DOHH2 (cell line): ENCODE measurements at regions not wholly inside any gene's neighbourhood (a gene's known extent, or its start where the extent isn't known, plus 50 kb on each side); places are given as distances from the start of the nearest gene placed in this dataset.
"Not testable (repeated sequence)": the region's sequence is repeated elsewhere in the genome, so short reads cannot be mapped to it uniquely, and the experiment has no call there.

Experiments
- H3F3A ChIP-seq: fragments of 200-600 bp; sonication (generic), shearing (Covaris generic); 2 replicates; pipeline ENCODE4 v1.6.0; 2016; ENCODE audit warnings: antibody characterized with exemption, mild to moderate bottlenecking; ENCODE audit not compliant: control insufficient read depth, insufficient read depth
- H3K27ac ChIP-seq: fragments of 200-600 bp; sonication (generic); 2 replicates; pipeline ENCODE4 v1.5.1; 2014; ENCODE audit warnings: low read depth, mild to moderate bottlenecking, low read length, moderate library complexity
- H3K27me3 ChIP-seq: fragments of 200-600 bp; sonication (generic); 2 replicates; pipeline ENCODE4 v1.6.1; 2014; ENCODE audit warnings: mild to moderate bottlenecking, low read length, mixed read lengths; ENCODE audit not compliant: control insufficient read depth
- H3K36me3 ChIP-seq: fragments of 200-600 bp; sonication (generic); 2 replicates; pipeline ENCODE4 v1.6.1; 2014; ENCODE audit warnings: mild to moderate bottlenecking, low read length, moderate library complexity, mixed read lengths; ENCODE audit not compliant: control insufficient read depth
- H3K4me1 ChIP-seq: fragments of 200-600 bp; sonication (generic); 2 replicates; pipeline ENCODE4 v1.6.1; 2014; ENCODE audit warnings: mild to moderate bottlenecking, low read length, mixed read lengths; ENCODE audit not compliant: control insufficient read depth
- H3K4me2 ChIP-seq: fragments of 200-600 bp; sonication (generic); 2 replicates; pipeline ENCODE4 v1.6.0; 2014; ENCODE audit warnings: mild to moderate bottlenecking, low read length, moderate library complexity
- H3K4me3 ChIP-seq: fragments of 200-600 bp; sonication (generic); 2 replicates; pipeline ENCODE4 v1.5.1; 2014; ENCODE audit warnings: mild to moderate bottlenecking, low read length, mixed read lengths
- H3K79me2 ChIP-seq: fragments of 200-600 bp; sonication (generic); 2 replicates; pipeline ENCODE4 v1.6.1; 2014; ENCODE audit warnings: mild to moderate bottlenecking, low read length, mixed read lengths; ENCODE audit not compliant: control insufficient read depth
- H3K9me2 ChIP-seq: fragments of 200-600 bp; sonication (generic); replicated peaks from 2 replicates; pipeline ENCODE4 v1.6.1; 2014; ENCODE audit warnings: mild to moderate bottlenecking, low read length, mixed read lengths; ENCODE audit not compliant: control insufficient read depth
- H3K9me3 ChIP-seq: fragments of 200-600 bp; sonication (generic); 2 replicates; pipeline ENCODE4 v1.6.1; 2014; ENCODE audit warnings: antibody characterized with exemption, low read length, mixed read lengths; ENCODE audit not compliant: control insufficient read depth, insufficient read depth
- H4K20me1 ChIP-seq: fragments of 200-600 bp; sonication (generic); 2 replicates; pipeline ENCODE4 v1.6.0; 2014; ENCODE audit warnings: low read depth, mild to moderate bottlenecking, antibody characterized with exemption, low read length, moderate library complexity; ENCODE audit not compliant: control insufficient read depth, insufficient read depth
- CTCF ChIP-seq: fragments of 200-600 bp; sonication (generic); IDR thresholded peaks from one replicate; pipeline ENCODE4 v1.5.1; 2014; ENCODE audit warnings: antibody characterized with exemption, mild to moderate bottlenecking, low read depth, low read length; ENCODE audit not compliant: poor library complexity, severe bottlenecking
- EZH2phosphoT487 ChIP-seq: fragments of 200-600 bp; sonication (generic); IDR thresholded peaks from 2 replicates; pipeline ENCODE4 v1.6.1; 2017; ENCODE audit warnings: borderline replicate concordance, mild to moderate bottlenecking, antibody characterized with exemption, low read length, moderate library complexity, mixed read lengths

- not testable (repeated sequence) for H3K36me3 ChIP-seq, H4K20me1 ChIP-seq, H3K27ac ChIP-seq, H3K4me1 ChIP-seq, H3K27me3 ChIP-seq, H3K9me2 ChIP-seq, H3K4me2 ChIP-seq, H3F3A ChIP-seq, H3K9me3 ChIP-seq, H3K4me3 ChIP-seq, H3K79me2 ChIP-seq
Measured at GRCh38 chr6:60919652-60920051, 1366.4 kb downstream of the KHDRBS2 start.

DNA sequence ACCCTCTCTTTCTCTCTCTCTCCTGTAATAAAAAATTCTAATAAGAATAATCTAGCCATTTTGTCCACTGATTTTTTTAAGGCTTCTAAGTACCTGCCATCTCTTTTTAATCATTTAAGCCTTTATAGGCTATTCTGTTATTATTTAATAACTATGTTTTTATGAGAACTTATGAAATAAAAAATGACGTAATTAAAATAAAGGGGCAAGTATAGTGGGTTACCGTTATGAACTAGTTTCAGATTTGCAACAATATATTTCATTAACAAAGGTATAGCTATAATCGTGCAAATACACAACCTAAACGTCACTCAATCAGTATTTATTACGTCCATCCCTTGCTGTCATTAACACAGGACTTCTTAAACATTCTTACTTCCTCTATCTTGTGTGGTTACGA lies 1382.2 kb downstream of the KHDRBS2 start:
- H3F3A ChIP-seq, H3K27ac ChIP-seq, H3K36me3 ChIP-seq, H3K4me3 ChIP-seq, H3K79me2 ChIP-seq, H3K4me2 ChIP-seq, H3K27me3 ChIP-seq, H3K4me1 ChIP-seq, H4K20me1 ChIP-seq, H3K9me2 ChIP-seq, H3K9me3 ChIP-seq: not testable (repeated sequence)

DNA sequence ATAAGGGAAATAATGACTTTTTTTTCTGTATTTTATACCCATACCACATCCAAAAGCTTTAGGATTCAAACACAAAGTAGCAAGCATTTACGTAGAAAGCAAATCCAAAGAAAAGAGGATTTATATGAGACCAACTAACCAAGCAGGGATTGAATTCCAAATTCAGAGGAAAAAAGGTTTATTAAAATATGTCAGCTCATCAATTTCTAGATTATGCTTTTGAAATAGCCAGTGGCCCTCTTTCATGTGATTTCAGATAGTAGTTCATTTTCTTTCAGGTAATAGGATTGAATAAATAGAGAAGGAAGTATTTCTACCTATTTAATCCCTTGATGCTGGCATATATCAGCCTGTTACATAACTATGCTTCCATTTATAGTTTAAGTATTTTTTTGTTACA lies 1392.7 kb downstream of the KHDRBS2 start:
- H3F3A ChIP-seq, H3K27me3 ChIP-seq, H3K4me1 ChIP-seq, H3K9me2 ChIP-seq, H3K27ac ChIP-seq, H3K4me3 ChIP-seq, H4K20me1 ChIP-seq, H3K4me2 ChIP-seq, H3K36me3 ChIP-seq, H3K79me2 ChIP-seq, H3K9me3 ChIP-seq: not testable (repeated sequence)

DNA sequence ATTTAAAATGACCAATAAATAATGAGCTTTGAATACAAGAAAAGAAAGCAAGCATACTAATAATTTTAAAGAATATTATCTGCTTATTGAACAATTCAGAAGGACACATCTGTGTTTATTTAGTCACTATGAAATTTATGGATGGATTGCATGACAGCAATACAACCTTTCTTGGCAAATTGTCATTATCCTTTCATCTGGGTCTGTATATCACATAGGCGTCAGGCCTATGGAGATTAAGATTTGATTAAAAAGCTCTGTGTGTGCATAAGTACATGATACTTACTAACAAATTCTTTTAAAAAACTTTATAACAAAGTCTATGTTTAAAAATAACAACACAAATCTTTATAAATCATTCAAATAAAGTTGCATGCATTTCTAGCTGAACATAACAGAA lies 1394.4 kb downstream of the KHDRBS2 start:
- TF ChIP-seq CTCF (no peak), EZH2phosphoT487 (no peak)
- no peaks in the 10 kb centered on the region for H3K27me3 ChIP-seq
- no peaks in the 10 kb centered on the region for H3K4me1 ChIP-seq

DNA sequence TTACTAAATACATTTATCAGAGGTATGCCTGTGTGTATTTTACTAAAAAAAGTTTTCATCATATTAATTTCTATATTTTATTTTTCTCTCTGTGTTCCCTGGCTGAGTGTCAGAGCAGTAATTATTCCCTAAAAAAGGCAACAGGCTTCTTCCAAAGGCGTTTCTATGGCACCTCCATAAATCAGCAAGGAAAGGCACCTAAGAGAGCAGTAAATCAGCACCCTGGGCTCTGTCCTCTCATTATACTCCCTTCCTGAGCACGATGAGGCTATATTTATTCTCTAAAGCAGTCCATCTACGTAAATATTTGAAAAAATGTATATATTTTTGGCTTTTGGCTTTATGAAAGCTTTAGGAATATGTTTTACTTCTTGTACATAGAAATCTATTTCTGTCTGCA lies 1408.6 kb downstream of the KHDRBS2 start:
- not testable (repeated sequence) for H3K36me3 ChIP-seq, H3K4me1 ChIP-seq, H3K79me2 ChIP-seq, H3K9me3 ChIP-seq, H3K4me2 ChIP-seq, H3K4me3 ChIP-seq, H3F3A ChIP-seq, H3K27me3 ChIP-seq, H3K27ac ChIP-seq, H3K9me2 ChIP-seq, H4K20me1 ChIP-seq

More for the DNA sequence above, 1394.4 kb downstream of the KHDRBS2 start:
- Histone ChIP-seq H4K20me1 (no peaks in the 10 kb centered on the region), H3K9me3 (no peaks in the 10 kb centered on the region), H3K4me2 (no peak overlapping the region), H3K36me3 (no peaks in the 10 kb centered on the region), H3K4me3 (no peak overlapping the region), H3K79me2 (no peaks in the 10 kb centered on the region), H3F3A (no peaks in the 10 kb centered on the region), H3K27ac (no peak overlapping the region), H3K9me2 (no peaks in the 10 kb centered on the region)

DNA sequence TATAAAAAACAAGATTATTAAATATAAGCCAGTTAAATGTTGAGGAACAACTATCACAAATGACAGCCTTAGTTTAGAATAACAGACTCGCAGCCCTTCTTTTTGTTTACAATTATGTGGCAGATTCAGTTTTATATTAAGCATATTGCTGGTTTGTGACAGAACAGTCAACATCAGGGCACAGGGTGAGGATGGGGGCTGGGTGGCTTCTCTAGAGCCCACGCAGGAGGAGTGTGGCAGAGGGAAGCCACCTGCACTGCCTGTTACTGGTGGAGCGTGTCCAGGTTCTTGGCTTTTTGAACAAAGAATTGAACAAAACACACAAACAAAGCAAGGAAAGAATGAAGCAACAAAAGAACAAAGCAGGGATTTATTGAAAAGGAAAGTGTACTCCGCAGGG lies 1415.2 kb downstream of the KHDRBS2 start:
- H3K27me3 ChIP-seq, H3K4me1 ChIP-seq, H3K27ac ChIP-seq, H3K4me2 ChIP-seq, H3K79me2 ChIP-seq, H3K4me3 ChIP-seq, H3K9me2 ChIP-seq, H3K9me3 ChIP-seq, H4K20me1 ChIP-seq, H3F3A ChIP-seq, H3K36me3 ChIP-seq: not testable (repeated sequence)
